GM19397 (cell line): ENCODE measurements at regions not wholly inside any gene's neighbourhood (a gene's known extent, or its start where the extent isn't known, plus 50 kb on each side); places are given as distances from the start of the nearest gene placed in this dataset.
"Not testable (repeated sequence)": the region's sequence is repeated elsewhere in the genome, so short reads cannot be mapped to it uniquely, and the experiment has no call there.

ENCODE experiments used
- ATAC-seq: cut with Tn5 transposase; IDR thresholded peaks from one replicate; pipeline ENCODE4 v1.9.1; 2021; ENCODE audit warnings: mild to moderate bottlenecking, moderate library complexity; ENCODE audit not compliant: unreplicated experiment

DNA sequence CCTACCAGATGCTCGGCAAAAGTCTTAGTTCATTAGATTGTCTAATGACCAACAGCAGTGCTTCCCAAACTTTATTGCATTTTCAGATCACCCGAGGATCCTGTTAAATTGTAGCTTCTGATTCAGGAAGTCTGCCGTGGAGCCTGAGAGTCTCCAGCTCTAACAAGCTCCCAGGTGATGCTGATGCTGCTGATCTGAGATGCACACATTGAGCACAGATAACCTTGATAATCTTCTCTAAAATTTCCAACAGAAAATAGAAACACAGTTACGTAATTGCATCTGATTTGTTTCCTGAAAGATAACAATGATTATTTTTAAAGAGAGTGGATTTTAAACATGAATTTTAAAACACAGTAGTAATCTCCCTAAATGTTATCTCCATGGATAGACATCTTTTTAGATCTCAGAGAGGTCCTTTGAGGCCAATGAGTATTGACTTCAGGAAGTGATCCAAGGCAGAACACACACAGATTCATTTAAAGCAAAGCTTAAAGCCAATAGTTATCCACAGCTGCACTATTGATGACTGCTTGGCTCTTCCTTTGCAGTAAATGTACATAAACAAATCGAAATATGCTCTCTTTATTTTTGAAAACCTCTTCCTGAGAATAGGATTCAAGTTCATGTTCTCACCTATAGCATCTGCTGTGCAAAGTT is 122.8 kb upstream of the TNPO1 start:
- no peak for ATAC-seq

DNA sequence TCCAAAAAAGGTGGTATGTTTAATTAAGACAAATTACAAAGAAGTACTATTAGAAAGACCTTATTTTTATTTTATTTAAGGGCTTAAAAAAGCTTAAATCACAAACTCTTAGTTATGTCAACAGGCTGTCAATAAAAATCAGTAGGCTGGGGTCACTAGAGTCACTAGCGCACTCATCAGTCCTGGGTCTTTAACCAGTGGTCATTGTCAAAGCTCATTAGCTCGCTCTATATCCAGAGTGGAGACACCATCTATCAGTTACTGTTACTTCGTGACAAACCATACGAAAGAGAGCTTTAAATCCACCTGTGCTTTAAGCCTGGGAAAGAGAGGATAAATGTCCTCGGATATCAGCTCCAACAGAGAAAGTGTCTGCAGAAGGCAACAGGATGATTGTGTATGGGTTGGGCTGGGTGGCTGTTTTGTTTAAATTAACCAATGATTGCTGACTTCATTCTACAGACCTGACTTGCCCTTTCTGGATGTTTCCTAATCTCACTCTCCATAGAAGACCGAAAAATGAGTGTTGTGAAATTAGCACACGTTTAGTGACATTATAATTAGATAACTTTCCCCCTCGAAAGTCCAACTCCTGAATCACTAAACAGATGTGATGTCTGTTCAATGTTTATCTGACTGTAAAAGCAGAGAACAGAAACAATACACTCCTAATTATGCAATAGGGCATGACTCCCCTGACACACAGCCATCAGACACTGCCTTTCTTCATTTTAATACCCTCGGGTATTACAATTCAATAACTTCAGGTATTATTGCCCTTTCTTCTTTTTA is 123.6 kb upstream of the TNPO1 start:
- no peak for ATAC-seq

DNA sequence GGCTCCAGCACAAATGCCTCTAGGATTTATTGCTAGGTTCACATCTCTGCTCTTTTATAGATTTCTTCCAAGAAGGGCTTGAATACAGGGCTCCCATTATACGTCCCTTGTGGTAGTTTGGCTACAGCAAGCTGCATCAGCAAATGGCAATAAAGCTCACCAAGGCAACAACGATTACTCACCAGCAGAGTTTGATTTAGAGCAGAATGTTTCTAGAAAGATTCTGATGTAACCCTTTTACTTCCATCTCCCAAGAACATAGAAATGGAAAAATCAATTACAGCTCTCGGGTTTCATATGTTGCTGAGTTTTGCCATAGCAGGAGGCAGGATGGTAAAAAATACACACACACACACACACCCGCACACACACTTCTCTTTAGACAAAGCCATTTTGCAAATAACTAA is 124.2 kb upstream of the TNPO1 start:
- no peak for ATAC-seq

DNA sequence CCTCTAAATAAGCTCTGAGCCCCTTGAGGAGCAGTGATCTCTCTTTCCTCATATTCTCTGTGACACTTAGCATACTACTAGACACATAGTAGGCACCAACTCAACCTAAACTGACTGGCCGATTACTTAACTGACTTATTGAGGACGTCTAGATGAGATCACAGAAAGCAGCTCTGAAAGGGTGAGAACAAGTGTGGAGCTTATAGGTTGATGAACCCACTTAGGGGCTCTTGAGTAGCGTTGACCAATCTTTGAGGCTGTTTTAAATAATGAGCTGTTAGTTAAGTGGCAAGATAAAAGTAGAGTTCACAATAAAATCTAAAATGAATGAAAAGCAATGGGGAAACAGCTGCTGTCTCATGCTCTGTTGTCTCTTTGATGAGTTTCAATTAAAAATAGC is 124.7 kb upstream of the TNPO1 start:
- ATAC-seq, result no peak

DNA sequence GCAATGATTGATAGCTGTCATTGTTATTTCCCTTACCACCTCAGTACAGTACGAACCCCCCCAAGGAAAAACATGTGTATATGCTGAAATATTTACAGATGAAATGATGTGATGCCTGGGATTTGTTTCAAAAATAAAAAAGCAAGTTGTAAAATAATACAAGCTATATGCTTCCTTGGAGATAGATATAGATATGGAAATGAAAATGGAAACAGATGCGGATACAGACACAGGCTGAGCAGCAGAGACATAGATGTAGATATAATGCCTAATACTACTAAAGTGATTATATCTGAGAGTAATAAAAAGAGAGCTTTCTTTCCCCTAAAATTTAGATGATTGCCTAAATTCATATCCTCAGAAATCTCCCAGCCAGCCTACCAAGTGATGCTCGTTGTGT is 127.5 kb upstream of the TNPO1 start:
- no peak for ATAC-seq

DNA sequence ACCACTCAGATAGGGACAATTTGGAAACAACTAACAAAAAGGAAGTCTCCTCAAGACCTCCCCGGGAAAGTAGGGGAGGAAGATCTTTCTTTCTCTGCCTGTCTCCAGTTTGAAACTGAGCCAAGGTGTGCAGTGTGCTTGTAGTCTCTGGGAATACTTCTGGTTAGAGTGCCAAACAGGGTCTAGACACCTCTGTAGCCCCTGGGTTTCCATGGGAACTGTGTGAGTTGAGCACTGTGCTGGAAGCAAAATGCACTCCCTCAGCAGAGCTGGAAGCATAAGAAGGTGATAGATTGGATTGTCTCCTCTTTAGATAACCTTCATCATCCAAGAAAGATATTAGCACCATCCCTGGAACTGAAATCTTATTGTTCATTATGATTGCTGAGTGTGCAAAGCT is 129.2 kb upstream of the TNPO1 start:
- no peak for ATAC-seq

DNA sequence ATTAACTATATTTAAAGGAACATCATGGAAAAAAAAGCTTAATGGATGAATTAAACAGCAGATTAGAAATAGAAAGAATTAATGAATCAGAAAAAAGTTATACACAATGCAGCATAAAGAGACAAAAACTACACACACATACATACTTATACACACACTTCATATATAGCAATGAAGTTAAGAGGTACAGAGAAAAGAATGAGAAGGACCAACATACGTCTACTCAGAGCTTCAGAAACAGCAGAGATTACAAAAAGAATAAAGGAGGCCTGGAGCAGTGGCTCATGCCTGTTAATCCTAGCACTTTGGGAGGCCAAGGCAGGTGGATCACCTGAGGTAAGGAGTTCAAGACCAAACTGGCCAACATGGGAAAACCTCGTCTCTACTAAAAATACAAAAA is 133.9 kb upstream of the TNPO1 start:
- no peak for ATAC-seq

DNA sequence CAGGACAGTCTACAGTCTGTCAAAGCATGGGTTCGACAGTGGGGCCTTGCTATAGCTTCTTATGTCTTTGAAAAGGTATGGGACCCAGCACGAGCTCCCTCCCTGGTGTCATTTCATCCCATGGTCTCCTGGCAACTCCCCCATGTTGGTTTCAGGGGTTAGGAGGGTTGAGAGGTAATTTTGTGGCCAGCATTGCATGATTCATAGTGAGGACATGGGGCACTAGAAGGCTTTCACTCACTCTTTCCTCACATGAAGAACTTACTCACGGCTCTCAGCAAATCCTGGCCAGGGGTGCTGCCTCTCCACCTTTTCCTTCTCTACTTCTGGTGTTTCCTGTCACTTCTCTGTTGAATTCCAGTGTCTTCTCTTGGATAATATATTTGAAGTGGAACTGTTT is 134.7 kb upstream of the TNPO1 start:
- ATAC-seq, result no peak

DNA sequence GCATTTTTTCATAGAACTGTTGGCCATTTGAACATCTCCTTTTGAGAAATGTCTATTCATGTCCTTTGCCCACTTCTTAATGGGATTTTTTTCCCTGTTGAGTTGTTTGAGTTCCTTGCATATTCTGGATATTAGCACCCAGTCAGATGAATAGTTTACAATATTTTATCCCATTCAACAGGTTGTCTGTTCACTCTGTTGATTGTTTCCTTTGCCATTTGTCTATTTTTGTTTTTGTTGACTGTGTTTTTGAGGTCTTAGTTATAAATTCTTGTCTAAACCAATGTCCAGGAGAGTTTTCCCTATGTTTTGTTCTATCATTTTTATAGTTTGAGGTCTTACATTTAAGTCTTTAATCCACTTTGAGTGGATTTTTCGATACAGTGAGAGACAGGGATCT is 139.0 kb upstream of the TNPO1 start:
- ATAC-seq, result no peak

DNA sequence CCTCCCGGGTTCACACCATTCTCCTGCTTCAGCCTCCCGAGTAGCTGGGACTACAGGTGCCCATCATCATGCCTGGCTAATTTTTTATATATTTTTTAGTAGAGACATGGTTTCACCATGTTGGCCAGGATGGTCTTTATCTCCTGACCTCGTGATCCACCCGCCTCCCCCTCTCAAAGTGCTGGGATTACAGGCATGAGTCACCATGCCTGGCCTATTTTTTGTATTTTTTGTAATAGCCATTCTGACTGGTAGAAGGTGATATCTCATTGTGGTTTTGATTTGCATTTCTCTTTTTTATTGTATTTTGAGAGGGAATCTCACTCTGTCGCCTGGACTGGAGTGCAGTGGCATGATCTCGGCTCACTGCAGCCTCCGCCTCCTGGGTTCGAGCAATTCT is 139.6 kb upstream of the TNPO1 start:
- not testable (repeated sequence) for ATAC-seq

DNA sequence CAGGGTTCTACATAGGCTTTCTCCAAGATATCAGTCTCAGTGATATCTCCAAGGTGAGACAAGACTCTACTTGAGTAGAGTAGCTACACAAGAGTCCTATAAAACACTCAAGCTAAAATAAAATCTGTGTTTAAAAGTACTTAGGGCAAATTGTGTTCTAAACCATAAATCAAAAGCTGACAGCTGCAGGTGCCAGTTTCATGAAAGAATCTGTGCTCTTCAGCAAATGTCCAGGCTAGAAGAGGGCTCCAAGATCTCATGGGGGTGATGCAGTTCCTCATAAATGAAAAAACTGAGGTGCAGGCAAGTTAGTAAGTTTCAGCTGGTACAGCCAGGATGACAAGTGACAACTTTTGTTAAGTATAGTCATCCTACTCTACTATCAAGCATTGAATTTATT is 142.8 kb upstream of the TNPO1 start:
- ATAC-seq, result no peak

DNA sequence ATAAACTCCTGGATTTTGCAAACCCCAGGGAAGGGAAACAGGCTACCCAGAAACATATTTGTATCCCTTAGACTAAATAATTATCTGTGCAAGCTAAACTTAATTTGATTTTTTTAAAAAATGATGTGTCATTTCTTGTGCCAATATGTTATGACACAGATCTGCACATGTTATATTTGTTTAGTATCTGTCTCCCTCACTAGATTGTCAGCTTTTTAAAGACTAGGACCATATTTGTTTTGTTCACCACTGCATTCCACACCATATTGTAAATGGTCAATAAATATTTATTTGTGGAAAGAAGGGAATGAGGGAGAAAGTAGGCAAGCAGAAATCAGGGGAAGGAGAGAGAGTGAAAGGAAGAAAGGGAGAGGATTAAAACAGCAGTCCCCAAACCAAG is 143.3 kb upstream of the TNPO1 start:
- no peak for ATAC-seq

DNA sequence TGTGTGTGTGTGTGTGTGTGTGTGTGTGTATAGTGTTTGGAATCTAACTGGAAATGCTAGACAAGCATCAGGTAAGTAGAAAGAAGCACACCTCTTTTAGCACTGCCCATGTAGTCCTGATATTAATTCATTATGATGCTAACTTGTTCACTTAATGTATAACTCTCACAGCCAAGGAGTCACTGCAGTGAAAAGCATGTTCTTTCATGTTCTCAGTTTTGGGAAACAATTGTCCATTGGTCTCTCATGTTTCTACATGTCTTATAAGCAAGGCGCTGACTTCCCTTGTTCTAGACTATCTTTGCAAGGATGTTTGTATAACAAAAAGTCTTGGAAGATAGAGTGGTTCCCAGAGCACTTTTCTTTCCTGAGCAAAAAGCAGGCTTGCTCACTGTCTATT is 148.8 kb upstream of the TNPO1 start:
- ATAC-seq, result no peak

DNA sequence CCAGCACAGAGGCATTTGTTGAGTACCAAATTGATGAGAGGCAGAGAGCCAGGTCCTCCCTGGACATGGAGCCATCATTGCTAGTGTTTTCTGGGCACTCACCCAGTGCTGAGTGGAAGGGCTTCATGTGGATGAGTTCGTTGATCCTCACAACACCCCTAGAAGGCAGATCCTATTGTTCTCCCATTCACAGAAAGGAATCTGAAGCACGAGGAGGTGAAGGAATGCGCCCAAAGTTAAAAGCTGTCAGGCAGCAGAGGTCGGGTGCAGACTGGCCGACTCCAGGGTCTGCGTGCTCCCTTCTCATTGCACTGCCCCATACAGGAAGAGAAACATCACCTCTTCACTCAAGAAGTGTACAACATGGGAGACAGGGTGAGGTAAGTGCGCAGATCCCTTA is 153.5 kb upstream of the TNPO1 start:
- no peak for ATAC-seq

DNA sequence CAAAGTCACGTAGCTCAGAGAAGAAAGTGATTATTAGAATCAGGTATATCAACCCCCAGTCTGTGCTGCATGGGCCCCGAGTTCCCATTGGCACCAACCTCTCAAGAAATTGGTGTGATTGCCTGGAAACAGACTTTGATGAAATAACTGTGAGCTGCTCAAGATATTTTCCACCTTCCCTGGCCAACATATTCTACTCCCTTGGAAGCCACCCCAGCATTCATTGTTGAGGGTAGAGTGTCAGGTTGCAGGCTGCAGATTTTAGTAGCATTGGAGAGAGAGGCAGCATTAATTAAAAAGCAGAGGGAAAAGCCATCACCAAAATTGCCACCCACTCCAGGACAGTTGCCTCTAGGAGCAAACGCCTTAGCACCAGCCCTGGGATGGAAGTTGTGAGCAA is 154.2 kb upstream of the TNPO1 start:
- no peak for ATAC-seq

DNA sequence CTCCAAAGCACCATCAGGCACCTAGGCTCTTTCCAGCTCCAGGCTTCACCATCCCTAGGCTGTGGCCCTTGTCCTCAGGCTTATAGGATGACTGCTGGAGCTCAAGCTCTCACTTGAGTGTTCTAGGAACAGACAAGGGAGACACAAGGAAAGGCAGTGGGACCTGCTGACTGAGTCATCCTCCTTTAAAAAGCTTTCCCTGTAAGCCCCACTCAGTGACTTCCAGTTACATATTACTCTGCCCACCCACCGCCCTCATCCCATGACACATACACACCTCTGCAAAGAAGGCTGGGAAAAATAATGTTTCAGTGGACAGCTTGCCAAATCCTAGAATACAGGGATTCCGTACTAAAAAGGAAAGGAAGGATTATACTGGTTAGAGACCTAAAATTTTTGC is 154.2 kb upstream of the ZNF366 start:
- no peak for ATAC-seq

DNA sequence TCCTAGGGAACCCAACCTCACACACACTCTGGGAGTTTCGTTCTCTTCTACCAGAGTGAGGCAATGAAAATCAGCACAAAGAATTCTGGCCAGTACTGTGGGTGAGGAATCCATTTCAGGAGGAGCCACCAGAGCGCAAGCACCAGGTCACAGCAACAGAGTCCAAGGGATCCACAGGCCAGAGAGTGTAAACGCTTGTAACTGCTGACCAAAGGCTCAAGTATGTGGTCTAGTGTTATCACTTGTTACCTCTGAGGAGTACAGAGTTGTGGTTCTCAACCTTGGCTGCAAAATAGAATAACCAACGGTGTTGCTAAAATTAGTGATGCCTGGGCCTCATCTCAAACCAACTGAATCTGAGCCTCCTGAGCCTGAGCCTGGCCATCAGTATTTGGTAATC is 152.5 kb upstream of the ZNF366 start:
- no peak for ATAC-seq

DNA sequence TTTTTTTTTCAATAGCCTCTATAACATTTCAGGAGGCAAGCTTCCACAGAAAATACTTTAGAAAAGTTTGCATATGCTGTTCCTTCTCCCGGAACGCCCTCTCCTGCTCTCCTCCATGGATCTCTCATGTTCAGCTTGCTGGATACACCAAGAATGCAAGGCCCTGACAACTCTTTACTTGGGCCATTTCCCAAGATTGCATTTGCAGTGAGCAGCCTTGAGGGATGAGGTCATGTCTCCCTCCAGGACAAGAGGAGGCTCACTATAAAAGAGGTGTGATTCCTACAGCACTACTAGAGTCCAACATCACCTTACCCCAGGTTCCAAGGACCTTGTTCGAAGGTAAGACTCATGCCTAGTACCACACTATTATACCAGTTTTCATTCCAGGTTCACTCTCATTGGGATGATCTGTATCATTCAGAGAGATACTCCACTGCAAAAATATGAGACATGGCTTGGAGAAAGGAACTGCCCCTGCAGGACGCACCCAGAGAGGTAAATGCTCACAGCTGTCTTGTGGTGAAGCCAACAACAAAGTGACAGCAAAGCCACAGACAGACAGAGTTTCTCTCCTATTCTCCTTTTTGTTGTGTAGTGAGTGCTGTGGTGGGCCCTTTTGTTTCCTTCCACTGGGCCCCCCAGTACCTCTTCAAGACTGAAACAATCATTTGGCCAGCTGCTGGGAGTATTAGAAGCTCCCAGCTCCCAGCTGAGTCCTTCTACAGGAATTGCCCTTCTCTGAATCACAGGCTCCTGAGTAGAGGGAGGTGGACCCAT is 151.7 kb upstream of the ZNF366 start:
- no peak for ATAC-seq

DNA sequence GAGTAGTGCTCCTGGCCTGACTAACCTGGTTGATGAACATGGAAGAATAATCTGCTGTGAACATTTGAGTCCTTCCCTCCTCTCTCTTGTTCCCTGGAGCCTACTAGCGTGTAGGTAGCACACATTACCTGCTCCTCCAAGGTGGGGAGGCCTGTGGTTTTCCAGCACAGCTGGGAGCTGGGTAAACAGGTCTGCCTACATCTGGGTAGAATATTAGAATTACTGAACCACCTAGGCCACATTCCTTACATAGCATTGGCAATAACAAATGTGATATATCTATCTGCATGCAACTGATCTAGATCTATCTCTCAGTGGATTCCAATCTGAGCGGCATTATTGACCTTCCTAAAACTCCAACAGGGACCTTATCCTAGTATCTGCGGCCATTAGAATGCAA is 151.0 kb upstream of the ZNF366 start:
- no peak for ATAC-seq

DNA sequence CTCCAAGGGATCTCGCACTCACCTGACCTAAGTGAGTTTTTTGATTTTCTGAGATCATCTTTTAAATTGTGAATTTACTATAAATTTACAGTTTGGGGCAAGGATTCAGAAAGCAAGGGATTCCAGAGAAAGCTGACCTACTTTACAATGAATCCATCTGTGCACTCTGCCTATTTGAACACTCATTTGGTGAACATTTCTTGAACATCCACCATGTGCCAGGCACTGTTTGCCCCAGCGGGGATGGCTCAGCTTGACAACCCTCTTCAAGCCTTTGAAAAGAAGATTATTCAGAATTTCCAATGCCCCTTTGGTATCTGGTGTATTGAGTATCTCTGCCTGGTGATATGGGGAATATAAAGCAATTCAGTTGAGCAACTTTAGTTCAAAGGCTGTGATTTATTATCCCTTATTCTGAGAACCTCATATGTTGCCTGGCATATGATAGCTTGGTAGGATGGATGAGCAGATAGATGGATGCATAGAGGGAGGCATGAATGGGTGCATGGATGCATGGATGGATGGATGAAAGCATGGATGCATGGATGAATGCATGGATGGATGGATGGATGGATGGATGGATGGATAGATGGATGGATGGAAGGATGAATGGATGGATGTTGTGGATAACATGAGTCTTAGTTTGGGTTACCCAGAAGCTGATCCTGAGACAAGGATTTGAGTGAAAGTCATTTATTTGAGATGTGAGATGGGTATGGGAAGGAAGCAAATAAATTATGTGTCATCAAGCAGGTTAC is 149.7 kb upstream of the ZNF366 start:
- no peak for ATAC-seq

DNA sequence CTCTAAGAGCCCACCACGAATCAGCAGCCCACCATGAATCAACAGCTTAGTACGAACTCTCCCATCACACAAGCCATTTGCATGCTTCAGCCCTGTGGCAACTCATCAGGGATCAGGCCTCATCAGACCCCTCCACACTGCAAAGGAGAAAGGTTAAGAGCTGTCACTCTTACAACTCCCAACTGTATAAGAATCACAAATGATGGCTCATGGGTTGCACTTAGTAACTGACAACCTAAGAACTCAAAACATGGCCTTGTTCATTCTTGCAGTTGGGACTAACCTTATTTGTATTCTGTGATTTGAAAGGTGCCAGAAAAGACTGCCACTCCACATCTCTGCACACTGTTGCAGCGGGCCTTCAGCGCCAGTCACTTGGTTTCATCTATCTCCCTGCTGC is 149.1 kb upstream of the ZNF366 start:
- no peak for ATAC-seq
